Endothelial cell of umbilical vein (primary cell): ENCODE measurements at regions not wholly inside any gene's neighbourhood (a gene's known extent, or its start where the extent isn't known, plus 50 kb on each side); places are given as distances from the start of the nearest gene placed in this dataset.

Experiments
- BruUV-seq: library from RNA; stranded (reverse); fragments of 400-500 nt; replicated peaks from 2 replicates; lab custom pipeline; 2021; lab: Mats Ljungman, UMichigan
- CTCF ChIA-PET: fragments of 300-600, 350-600 bp; sonication (Branson Sonifier 250); formaldehyde crosslinking; loops from one replicate; lab custom pipeline; 2021; ENCODE audit warnings: antibody characterized with exemption, inconsistent platforms; lab: Charles Lee
- POLR2A ChIA-PET: fragments of 300-600, 350-600 bp; sonication (Branson Sonifier 250); formaldehyde crosslinking; loops from one replicate; lab custom pipeline; 2021; ENCODE audit warnings: antibody characterized with exemption, inconsistent platforms; lab: Charles Lee
- DNase-seq: peaks from one replicate; pipeline ENCODE4 v3.0.0-alpha.2; 2011; ENCODE audit warnings: low read depth, low spot score
- FAIRE-seq: peaks from 2 replicates; lab custom pipeline; 2011; peaks lifted over from hg19 to GRCh38; lab: Jason Lieb, UNC
- H2AFZ ChIP-seq: 2 replicates; pipeline ENCODE4 v1.6.0; 2012; ENCODE audit warnings: low read depth, low read length, control low read depth, inconsistent platforms
- H3K27ac ChIP-seq: 2 replicates; pipeline ENCODE4 v1.5.1; 2011; ENCODE audit warnings: low read depth, mild to moderate bottlenecking, control low read depth, low read length, moderate library complexity; ENCODE audit not compliant: insufficient read depth
- H3K27me3 ChIP-seq, 2 experiments: 2 replicates each; pipeline versions ENCODE4 v1.6.0 to v1.6.1; 2011; ENCODE audit warnings: low read length in 2 of 2, mixed read lengths in 1 of 2; ENCODE audit not compliant: control insufficient read depth in 2 of 2, insufficient read depth in 2 of 2
- H3K36me3 ChIP-seq, 2 experiments: 2 replicates in 1 of 2; 3 replicates in 1 of 2; pipeline ENCODE4 v1.5.1; 2011; ENCODE audit warnings: low read length in 2 of 2, mild to moderate bottlenecking in 1 of 2, moderate library complexity in 1 of 2; ENCODE audit not compliant: control insufficient read depth in 2 of 2, insufficient read depth in 2 of 2; ENCODE audit errors: extremely low read depth in 1 of 2
- H3K4me1 ChIP-seq: 3 replicates; pipeline ENCODE4 v1.5.1; 2011; ENCODE audit warnings: mild to moderate bottlenecking, low read length; ENCODE audit not compliant: control insufficient read depth, insufficient read depth; ENCODE audit errors: extremely low read depth
- H3K4me2 ChIP-seq: 2 replicates; pipeline ENCODE4 v1.6.1; 2011; ENCODE audit warnings: low read length, control low read depth, mixed read lengths; ENCODE audit not compliant: insufficient read depth
- H3K4me3 ChIP-seq, 3 experiments: fragments of 200-600 bp in 1 of 3; sonication (generic), shearing (Covaris generic) in 1 of 3; replicated peaks in 1 of 3; 2 replicates each; pipeline ENCODE4 v1.5.1; 2011 to 2016; ENCODE audit warnings: control low read depth in 3 of 3, low read length in 3 of 3, mild to moderate bottlenecking in 2 of 3, inconsistent platforms in 1 of 3, low read depth in 1 of 3, moderate library complexity in 1 of 3; ENCODE audit not compliant: insufficient read depth in 1 of 3
- H3K79me2 ChIP-seq: 2 replicates; pipeline ENCODE4 v1.6.0; 2012; ENCODE audit warnings: low read length, inconsistent platforms; ENCODE audit not compliant: control insufficient read depth, insufficient read depth
- H3K9ac ChIP-seq: replicated peaks from 2 replicates; pipeline ENCODE3; 2011; ENCODE audit warnings: low read length, control low read depth; ENCODE audit not compliant: insufficient read depth; ENCODE audit errors: extremely low read depth
- H3K9me1 ChIP-seq: replicated peaks from 3 replicates; pipeline ENCODE4 v1.6.0; 2011; ENCODE audit warnings: mild to moderate bottlenecking, low read length; ENCODE audit not compliant: control insufficient read depth, insufficient read depth; ENCODE audit errors: extremely low read depth
- H3K9me3 ChIP-seq: replicated peaks from 2 replicates; pipeline ENCODE4 v1.5.1; 2012; ENCODE audit warnings: low read length, inconsistent platforms; ENCODE audit not compliant: control insufficient read depth, insufficient read depth
- H4K20me1 ChIP-seq: replicated peaks from 2 replicates; pipeline ENCODE3; 2011; ENCODE audit warnings: mild to moderate bottlenecking, low read length; ENCODE audit not compliant: control insufficient read depth, insufficient read depth; ENCODE audit errors: extremely low read depth
- CTCF ChIP-seq, 2 donors: IDR thresholded peaks; 1 replicate in 1 of 2; 2 replicates in 1 of 2; pipeline ENCODE4 v1.5.1; 2011; ENCODE audit warnings: low read length in 2 of 2, mild to moderate bottlenecking in 2 of 2, moderate library complexity in 2 of 2, control low read depth in 1 of 2, inconsistent platforms in 1 of 2, low read depth in 1 of 2; ENCODE audit not compliant: insufficient read depth in 1 of 2; ENCODE audit errors: extremely low read depth in 1 of 2
- EZH2 ChIP-seq: IDR thresholded peaks from 2 replicates; pipeline ENCODE4 v1.6.1; 2012; ENCODE audit warnings: borderline replicate concordance, low read depth, mild to moderate bottlenecking, moderate library complexity, low read length, inconsistent platforms; ENCODE audit not compliant: severe bottlenecking
- FOS ChIP-seq: IDR thresholded peaks from 2 replicates; pipeline ENCODE4 v1.6.1; 2011; ENCODE audit warnings: mild to moderate bottlenecking, low read length, moderate library complexity, borderline replicate concordance; ENCODE audit not compliant: insufficient read depth
- GATA2 ChIP-seq: IDR thresholded peaks from 2 replicates; pipeline ENCODE4 v1.7.0; 2011; ENCODE audit warnings: low read depth, mild to moderate bottlenecking, moderate library complexity, mixed read lengths, low read length; ENCODE audit not compliant: insufficient read length, insufficient read depth
- JUN ChIP-seq: IDR thresholded peaks from 2 replicates; pipeline ENCODE4 v1.6.1; 2011; ENCODE audit warnings: borderline replicate concordance, low read depth; ENCODE audit not compliant: insufficient read length, insufficient read depth
- MYC ChIP-seq: IDR thresholded peaks from one replicate; pipeline ENCODE4 v1.6.1; 2011; ENCODE audit warnings: mild to moderate bottlenecking, low read depth, low read length
- POLR2A ChIP-seq: IDR thresholded peaks from 2 replicates; pipeline ENCODE4 v1.6.1; 2012; ENCODE audit warnings: low read depth, mild to moderate bottlenecking, control low read depth, low read length
- POLR2AphosphoS5 ChIP-seq: IDR thresholded peaks from 2 replicates; pipeline ENCODE4 v1.6.1; 2012; ENCODE audit warnings: low read depth, mild to moderate bottlenecking, control low read depth, low read length, moderate library complexity; ENCODE audit not compliant: insufficient read depth
- dilution Hi-C: fragments of 300-500 bp; cut with MboI; formaldehyde crosslinking; loops from one replicate; pipeline ENCODE4 v1.15.0; 2019; ENCODE audit warnings: low sequenced_read_pairs; ENCODE audit not compliant: extremely low pct_ligation_motif_present
- intact Hi-C: fragments of 100-400 bp; cut with micrococcal nuclease; formaldehyde crosslinking; loops from one replicate; pipeline ENCODE4 v1.10.0; 2022
- TF ChIP-seq, protein P1 (sequence below): IDR thresholded peaks from 2 replicates; pipeline ENCODE4 v1.6.1; 2011; ENCODE audit not compliant: insufficient read depth, insufficient read length

DNA sequence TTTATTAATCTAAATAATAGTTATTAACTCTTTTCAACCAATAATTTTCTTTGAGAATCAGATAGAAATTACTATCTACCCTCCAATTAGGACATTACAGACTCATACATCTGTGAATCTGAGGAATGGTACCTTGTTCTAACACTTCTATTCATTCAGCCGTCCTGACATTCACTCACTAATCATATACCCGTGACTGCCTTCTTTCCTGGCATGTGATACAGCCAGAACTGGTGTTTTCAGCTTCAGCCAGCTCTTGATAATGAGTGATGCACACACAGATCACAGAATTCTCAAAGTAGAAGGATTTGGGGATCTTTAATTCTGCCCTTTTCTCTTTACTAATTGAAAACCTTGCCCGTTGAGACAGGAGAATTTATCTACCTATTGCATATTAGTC lies 499.9 kb downstream of the UTRN start:
- H3K4me1 ChIP-seq, result no peaks in the 10 kb centered on the region
- BruUV-seq, result no TSS peak
- dilution Hi-C loops (no loop called here), intact Hi-C loops (no loop called here)
- DNase-seq (no peak), FAIRE-seq (no peak)
- H3K9ac ChIP-seq, result no peak overlapping the region
- ChIA-PET CTCF (no interaction called here), POLR2A (no interaction called here)
- H3K4me2 ChIP-seq, result no peak overlapping the region
- no peak overlapping the region for H2AFZ ChIP-seq
- TF ChIP-seq POLR2A (no peak), FOS (no peak)
- no peaks in the 10 kb centered on the region for H3K9me1 ChIP-seq
- H3K4me3 ChIP-seq, result no peak overlapping the region
- no peak overlapping the region for H3K27ac ChIP-seq
- H3K79me2 ChIP-seq, result no peaks in the 10 kb centered on the region
- no peaks in the 10 kb centered on the region for H3K36me3 ChIP-seq
- no peaks in the 10 kb centered on the region for H4K20me1 ChIP-seq
- no peaks in the 10 kb centered on the region for H3K9me3 ChIP-seq
- no peaks in the 10 kb centered on the region for H3K27me3 ChIP-seq

GRCh38 chr6:144786825-144787224 lies 501.7 kb downstream of the UTRN start:
- no TSS peak for BruUV-seq
- no peak overlapping the region for H3K4me3 ChIP-seq
- peaks cover 0 to 2% of the 10 kb centered on the region in 2 experiments for H3K36me3 ChIP-seq
- intact Hi-C loops (no loop called here), dilution Hi-C loops (no loop called here)
- H3K27ac ChIP-seq, result no peak overlapping the region
- no peaks in the 10 kb centered on the region for H3K79me2 ChIP-seq
- H3K9ac ChIP-seq, result no peak overlapping the region
- H3K4me2 ChIP-seq, result no peak overlapping the region
- H4K20me1 ChIP-seq, result no peaks in the 10 kb centered on the region
- H3K27me3 ChIP-seq, result no peaks in the 10 kb centered on the region
- H3K4me1 ChIP-seq, result no peaks in the 10 kb centered on the region
- TF ChIP-seq EZH2 (no peak), MYC (no peak), CTCF (IDR thresholded peaks at IDR 0.05; ENCODE audit: extremely low read depth in 1 of 2, insufficient read depth in 1 of 2, low read depth in 1 of 2, low read length in 2 of 2) (no peak), POLR2AphosphoS5 (no peak), GATA2 (no peak), JUN (no peak), FOS (no peak), POLR2A (no peak)
- TF ChIP-seq, protein P1, sequence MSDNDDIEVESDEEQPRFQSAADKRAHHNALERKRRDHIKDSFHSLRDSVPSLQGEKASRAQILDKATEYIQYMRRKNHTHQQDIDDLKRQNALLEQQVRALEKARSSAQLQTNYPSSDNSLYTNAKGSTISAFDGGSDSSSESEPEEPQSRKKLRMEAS, result no peak
- DNase-seq (no peak), FAIRE-seq (no peak)
- H2AFZ ChIP-seq, result no peak overlapping the region
- ChIA-PET POLR2A (no interaction called here), CTCF (no interaction called here)
- no peaks in the 10 kb centered on the region for H3K9me1 ChIP-seq
- no peaks in the 10 kb centered on the region for H3K9me3 ChIP-seq
